ENCODE measurements at regions not wholly inside any gene's neighbourhood (a gene's known extent, or its start where the extent isn't known, plus 50 kb on each side); places are given as distances from the start of the nearest gene placed in this dataset.

DNA sequence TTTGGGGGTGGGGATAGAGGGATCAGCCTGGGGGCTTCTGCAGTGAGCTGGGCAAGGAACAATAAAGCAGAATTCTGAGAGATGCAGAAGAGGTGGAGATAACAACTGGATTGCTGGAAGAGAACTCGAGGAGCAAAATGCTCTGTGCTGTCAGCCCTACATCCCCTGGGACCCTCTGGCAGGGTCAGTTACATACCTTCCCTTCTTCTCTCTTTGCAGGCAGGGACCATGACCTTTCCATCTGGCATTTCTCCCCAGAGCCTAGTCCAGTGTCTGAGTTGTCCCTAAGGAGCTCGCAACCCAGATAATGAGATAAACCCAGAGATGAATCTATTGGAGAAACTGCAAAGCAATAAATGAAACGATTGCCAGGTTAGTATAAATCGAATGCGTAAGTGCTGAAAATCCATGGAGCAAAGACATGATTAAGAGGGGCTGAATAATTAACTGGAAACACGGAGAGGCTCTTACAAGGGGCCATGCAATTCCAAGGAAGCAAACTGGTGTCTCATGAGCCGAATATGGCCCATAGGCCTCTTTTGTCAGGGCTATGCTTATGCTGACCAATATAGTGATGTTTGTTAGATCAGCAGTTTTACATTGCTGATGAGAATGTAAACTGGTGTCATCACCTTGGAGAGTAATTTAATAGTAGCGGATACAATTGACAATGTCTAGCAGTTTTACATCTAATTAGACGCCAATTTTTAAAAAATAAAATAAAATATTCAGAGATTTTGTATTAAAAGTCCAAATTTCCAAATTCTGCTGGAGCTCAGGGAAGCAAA is 129.4 kb upstream of the IRX5 start:
- no peaks in the 10 kb centered on the region for H3K36me3 Mint-ChIP-seq (ENCODE audit: insufficient read depth)
- H3K4me1 Mint-ChIP-seq (ENCODE audit: low read depth in 2 of 2), result no peaks in the 10 kb centered on the region
- ATAC-seq (replicated peaks), result no peak
- H3K27me3 Mint-ChIP-seq, result peaks cover 0 to 15% of the 10 kb centered on the region in 2 donors
- H3K27ac Mint-ChIP-seq, result no peak overlapping the region
- H3K4me3 Mint-ChIP-seq, result no peak overlapping the region
- DNase-seq, result no peak
- peaks cover 9 to 13% of the 10 kb centered on the region in 2 donors for H3K9me3 Mint-ChIP-seq

DNA sequence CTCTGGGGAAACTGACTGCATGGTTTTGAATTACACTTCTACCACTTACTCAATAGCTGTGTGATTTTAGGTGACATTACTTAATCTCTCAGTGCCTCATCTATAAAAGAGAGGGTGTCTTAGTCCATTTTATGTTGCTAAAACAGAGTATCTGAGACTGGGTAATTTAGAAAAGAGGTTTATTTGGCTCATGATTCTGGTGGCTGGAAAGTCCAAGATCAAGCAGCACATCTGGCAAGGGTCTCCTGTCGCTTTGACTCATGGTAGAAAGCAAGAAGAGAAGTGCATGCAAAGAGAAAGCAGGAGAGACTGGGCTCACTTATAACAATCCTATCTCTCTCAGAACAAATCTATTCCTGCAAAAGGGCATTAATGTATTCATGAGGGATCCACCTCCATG is 132.4 kb upstream of the IRX5 start:
- H3K27me3 Mint-ChIP-seq, result peaks cover 0 to 15% of the 10 kb centered on the region in 2 donors
- H3K36me3 Mint-ChIP-seq (ENCODE audit: insufficient read depth), result no peaks in the 10 kb centered on the region
- no peaks in the 10 kb centered on the region for H3K4me1 Mint-ChIP-seq (ENCODE audit: low read depth in 2 of 2)
- H3K4me3 Mint-ChIP-seq, result no peak overlapping the region
- H3K9me3 Mint-ChIP-seq, result peaks cover 9 to 13% of the 10 kb centered on the region in 2 donors
- no peak overlapping the region for H3K27ac Mint-ChIP-seq
- no peak for DNase-seq
- ATAC-seq (replicated peaks), result no peak

DNA sequence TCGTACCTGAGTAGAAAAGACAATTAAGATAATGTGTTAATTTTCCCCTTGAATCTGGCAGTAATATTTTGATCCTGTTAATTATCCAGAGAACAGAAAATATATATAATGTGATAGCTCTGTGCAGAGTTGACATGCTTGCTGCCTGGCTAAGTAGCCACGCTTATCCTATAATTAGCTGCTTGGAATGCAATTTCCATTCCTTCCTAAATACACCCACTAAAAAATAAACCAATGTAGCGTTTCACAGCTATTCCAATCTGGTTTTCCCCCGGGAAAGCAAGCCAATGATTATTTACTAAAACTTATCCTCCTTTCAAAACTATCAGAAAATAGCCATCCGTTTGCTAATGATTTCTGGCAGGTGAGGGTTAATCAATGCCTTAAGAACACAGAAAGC is 134.5 kb upstream of the IRX5 start:
- Mint-ChIP-seq H3K9me3 (peaks cover 6% of the 10 kb centered on the region in 2 donors), H3K36me3 (ENCODE audit: insufficient read depth) (no peaks in the 10 kb centered on the region), H3K27ac (no peak overlapping the region), H3K27me3 (peaks cover 0 to 14% of the 10 kb centered on the region in 2 donors), H3K4me3 (no peak overlapping the region), H3K4me1 (ENCODE audit: low read depth in 2 of 2) (no peaks in the 10 kb centered on the region)
- DNase-seq (no peak), ATAC-seq (replicated peaks) (no peak)

GRCh38 chr16:54792811-54793210 is 137.9 kb upstream of the IRX5 start:
- no peak for ATAC-seq (replicated peaks)
- H3K4me3 Mint-ChIP-seq, result no peak overlapping the region
- no peak overlapping the region for H3K27ac Mint-ChIP-seq
- no peaks in the 10 kb centered on the region for H3K27me3 Mint-ChIP-seq
- no peak for DNase-seq
- H3K9me3 Mint-ChIP-seq, result no peaks in the 10 kb centered on the region
- no peaks in the 10 kb centered on the region for H3K36me3 Mint-ChIP-seq (ENCODE audit: insufficient read depth)
- H3K4me1 Mint-ChIP-seq (ENCODE audit: low read depth in 2 of 2), result no peaks in the 10 kb centered on the region

GRCh38 chr16:54787045-54787444 is 143.6 kb upstream of the IRX5 start:
- Mint-ChIP-seq H3K4me3 (no peak overlapping the region), H3K27me3 (no peaks in the 10 kb centered on the region), H3K27ac (no peak overlapping the region), H3K36me3 (ENCODE audit: insufficient read depth) (no peaks in the 10 kb centered on the region), H3K4me1 (ENCODE audit: low read depth in 2 of 2) (no peaks in the 10 kb centered on the region), H3K9me3 (peaks cover 0 to 8% of the 10 kb centered on the region in 2 donors)
- ATAC-seq (replicated peaks), result no peak
- no peak for DNase-seq

DNA sequence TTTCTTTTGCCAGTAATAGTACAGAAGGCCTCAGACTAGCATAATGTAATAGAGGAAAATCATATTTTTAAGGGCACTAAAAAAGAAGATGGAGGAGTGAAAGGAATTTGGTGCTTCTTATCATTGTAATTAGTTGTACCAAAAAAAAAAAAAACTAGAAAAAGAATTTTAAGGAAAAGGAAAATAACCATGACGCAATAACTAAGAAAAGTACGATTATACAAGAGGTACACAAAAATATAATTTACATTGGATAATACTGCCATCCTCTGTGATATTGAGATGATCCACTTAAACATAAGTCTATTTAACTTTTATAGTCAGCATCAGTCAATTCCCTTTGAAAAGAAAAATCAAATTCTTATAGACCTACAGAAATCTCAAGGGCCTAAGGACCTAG is 146.7 kb upstream of the IRX5 start:
- peaks cover 0 to 8% of the 10 kb centered on the region in 2 donors for H3K9me3 Mint-ChIP-seq
- no peak overlapping the region for H3K27ac Mint-ChIP-seq
- no peaks in the 10 kb centered on the region for H3K27me3 Mint-ChIP-seq
- DNase-seq, result no peak
- no peak for ATAC-seq (replicated peaks)
- no peak overlapping the region for H3K4me3 Mint-ChIP-seq
- no peaks in the 10 kb centered on the region for H3K4me1 Mint-ChIP-seq (ENCODE audit: low read depth in 2 of 2)
- H3K36me3 Mint-ChIP-seq (ENCODE audit: insufficient read depth), result no peaks in the 10 kb centered on the region

- Mint-ChIP-seq H3K4me3 (no peak overlapping the region), H3K27ac (no peak overlapping the region)
- ATAC-seq (replicated peaks), result no peak
Observed at GRCh38 chr16:54783226-54783625, 147.4 kb upstream of the IRX5 start.

GRCh38 chr16:54780266-54780665 is 150.4 kb upstream of the IRX5 start:
- DNase-seq, result no peak
- Mint-ChIP-seq H3K27me3 (no peaks in the 10 kb centered on the region), H3K4me1 (ENCODE audit: low read depth in 2 of 2) (no peaks in the 10 kb centered on the region), H3K4me3 (no peak overlapping the region), H3K27ac (no peak overlapping the region), H3K9me3 (peaks cover 0 to 2% of the 10 kb centered on the region in 2 donors), H3K36me3 (ENCODE audit: insufficient read depth) (no peaks in the 10 kb centered on the region)
- ATAC-seq (replicated peaks), result no peak

More at GRCh38 chr16:54783226-54783625, 147.4 kb upstream of the IRX5 start:
- no peaks in the 10 kb centered on the region for H3K27me3 Mint-ChIP-seq
- H3K4me1 Mint-ChIP-seq (ENCODE audit: low read depth in 2 of 2), result no peaks in the 10 kb centered on the region
- DNase-seq, result no peak
- H3K36me3 Mint-ChIP-seq (ENCODE audit: insufficient read depth), result no peaks in the 10 kb centered on the region
- H3K9me3 Mint-ChIP-seq, result peaks cover 0 to 8% of the 10 kb centered on the region in 2 donors

- no peak for DNase-seq
- H3K4me1 Mint-ChIP-seq (ENCODE audit: low read depth in 2 of 2), result no peaks in the 10 kb centered on the region
- ATAC-seq (replicated peaks), result no peak
- H3K9me3 Mint-ChIP-seq, result no peaks in the 10 kb centered on the region
- no peak overlapping the region for H3K4me3 Mint-ChIP-seq
- H3K36me3 Mint-ChIP-seq (ENCODE audit: insufficient read depth), result no peaks in the 10 kb centered on the region
- H3K27ac Mint-ChIP-seq, result no peak overlapping the region
- no peaks in the 10 kb centered on the region for H3K27me3 Mint-ChIP-seq
Observed at GRCh38 chr16:54779549-54779948, 151.1 kb upstream of the IRX5 start.

- no peaks in the 10 kb centered on the region for H3K36me3 Mint-ChIP-seq (ENCODE audit: insufficient read depth)
- ATAC-seq (replicated peaks) (no peak), DNase-seq (no peak)
- H3K4me3 Mint-ChIP-seq, result no peak overlapping the region
- H3K27me3 Mint-ChIP-seq, result peaks cover 0 to 14% of the 10 kb centered on the region in 2 donors
- H3K9me3 Mint-ChIP-seq, result no peaks in the 10 kb centered on the region
- no peak overlapping the region for H3K27ac Mint-ChIP-seq
- H3K4me1 Mint-ChIP-seq (ENCODE audit: low read depth in 2 of 2), result no peaks in the 10 kb centered on the region
Observed at GRCh38 chr16:54774768-54775167, 155.9 kb upstream of the IRX5 start.

- Mint-ChIP-seq H3K4me3 (no peak overlapping the region), H3K27me3 (peaks cover 0 to 14% of the 10 kb centered on the region in 2 donors), H3K36me3 (ENCODE audit: insufficient read depth) (no peaks in the 10 kb centered on the region), H3K4me1 (ENCODE audit: low read depth in 2 of 2) (no peaks in the 10 kb centered on the region), H3K9me3 (no peaks in the 10 kb centered on the region), H3K27ac (no peak overlapping the region)
- DNase-seq (no peak), ATAC-seq (replicated peaks) (no peak)
Observed at GRCh38 chr16:54772400-54772799, 158.3 kb upstream of the IRX5 start.

GRCh38 chr16:54766355-54766754 is 164.3 kb upstream of the IRX5 start:
- H3K27ac Mint-ChIP-seq, result no peak overlapping the region

GRCh38 chr16:54750249-54750648 is 180.4 kb upstream of the IRX5 start:
- no peak overlapping the region for H3K27ac Mint-ChIP-seq
- H3K27me3 Mint-ChIP-seq, result peaks cover 0 to 10% of the 10 kb centered on the region in 2 donors
- peaks cover 0 to 2% of the 10 kb centered on the region in 2 donors for H3K9me3 Mint-ChIP-seq
- no peaks in the 10 kb centered on the region for H3K36me3 Mint-ChIP-seq (ENCODE audit: insufficient read depth)
- H3K4me3 Mint-ChIP-seq, result no peak overlapping the region
- ATAC-seq (replicated peaks), result no peak
- no peak for DNase-seq
- no peaks in the 10 kb centered on the region for H3K4me1 Mint-ChIP-seq (ENCODE audit: low read depth in 2 of 2)

More at GRCh38 chr16:54766355-54766754, 164.3 kb upstream of the IRX5 start:
- no peak for ATAC-seq (replicated peaks)
- H3K4me3 Mint-ChIP-seq, result no peak overlapping the region
- no peaks in the 10 kb centered on the region for H3K4me1 Mint-ChIP-seq (ENCODE audit: low read depth in 2 of 2)
- H3K27me3 Mint-ChIP-seq, result no peaks in the 10 kb centered on the region
- no peaks in the 10 kb centered on the region for H3K9me3 Mint-ChIP-seq
- no peaks in the 10 kb centered on the region for H3K36me3 Mint-ChIP-seq (ENCODE audit: insufficient read depth)
- DNase-seq, result no peak

- no peak for ATAC-seq (replicated peaks)
- DNase-seq, result no peak
- Mint-ChIP-seq H3K4me3 (no peak overlapping the region), H3K27ac (no peak overlapping the region), H3K4me1 (ENCODE audit: low read depth in 2 of 2) (no peaks in the 10 kb centered on the region), H3K9me3 (peaks cover 0 to 2% of the 10 kb centered on the region in 2 donors), H3K36me3 (ENCODE audit: insufficient read depth) (no peaks in the 10 kb centered on the region), H3K27me3 (peaks cover 0 to 10% of the 10 kb centered on the region in 2 donors)
Observed at GRCh38 chr16:54748611-54749190, 182.0 kb upstream of the IRX5 start.

Measured in effector memory CD8-positive, alpha-beta T cell (primary cell).